Activated T-cell treated with anti-CD3 and anti-CD28 coated beads, Interleukin-2, amount 50 U/mL, for 48 hours (primary cell): ENCODE measurements at regions not wholly inside any gene's neighbourhood (a gene's known extent, or its start where the extent isn't known, plus 50 kb on each side); places are given as distances from the start of the nearest gene placed in this dataset.
"Not testable (repeated sequence)": the region's sequence is repeated elsewhere in the genome, so short reads cannot be mapped to it uniquely, and the experiment has no call there.

ENCODE experiments used
- DNase-seq, 2 experiments: peaks; one replicate each; pipeline ENCODE4 v3.0.0-alpha.2; 2020

GRCh38 chrX:112577146-112577545 is 102.6 kb downstream of the LHFPL1 start:
- DNase-seq = no peak

GRCh38 chrX:112571388-112571787 is 108.3 kb downstream of the LHFPL1 start:
- no peak for DNase-seq

- DNase-seq = no peak
Observed at GRCh38 chrX:112555831-112556230, 123.9 kb downstream of the LHFPL1 start.

- DNase-seq = no peak
Observed at GRCh38 chrX:112545051-112545450, 134.7 kb downstream of the LHFPL1 start.

GRCh38 chrX:112536544-112536943 is 143.2 kb downstream of the LHFPL1 start:
- DNase-seq = no peak

GRCh38 chrX:112527903-112528302 is 151.8 kb downstream of the LHFPL1 start:
- no peak for DNase-seq

GRCh38 chrX:112521676-112522075 is 158.1 kb downstream of the LHFPL1 start:
- no peak for DNase-seq

- DNase-seq = no peak
Observed at GRCh38 chrX:112520124-112520523, 159.6 kb downstream of the LHFPL1 start.

- no peak for DNase-seq
Observed at GRCh38 chrX:112513154-112513553, 166.6 kb downstream of the LHFPL1 start.

GRCh38 chrX:112512509-112512908 is 167.2 kb downstream of the LHFPL1 start:
- DNase-seq = no peak

GRCh38 chrX:112510629-112511028 is 169.1 kb downstream of the LHFPL1 start:
- no peak for DNase-seq

- no peak for DNase-seq
Observed at GRCh38 chrX:112477653-112478052, 202.1 kb downstream of the LHFPL1 start.

GRCh38 chrX:112473654-112474053 is 206.1 kb downstream of the LHFPL1 start:
- DNase-seq = no peak

GRCh38 chrX:112470551-112470950 is 209.2 kb downstream of the LHFPL1 start:
- DNase-seq = no peak

GRCh38 chrX:112461949-112462450 is 217.7 kb downstream of the LHFPL1 start:
- not testable (repeated sequence) for DNase-seq

GRCh38 chrX:112457788-112458187 is 221.9 kb downstream of the LHFPL1 start:
- no peak for DNase-seq

- no peak for DNase-seq
Observed at GRCh38 chrX:112450810-112451209, 228.9 kb downstream of the LHFPL1 start.

- DNase-seq = no peak
Observed at GRCh38 chrX:112440277-112440676, 239.5 kb downstream of the LHFPL1 start.

GRCh38 chrX:112424166-112424565 is 255.6 kb downstream of the LHFPL1 start:
- DNase-seq = no peak

GRCh38 chrX:112391313-112391712 is 288.4 kb downstream of the LHFPL1 start:
- DNase-seq = no peak

- not testable (repeated sequence) for DNase-seq
Observed at GRCh38 chrX:112381649-112382298, 298.0 kb downstream of the LHFPL1 start.

GRCh38 chrX:112380541-112381278 is 298.1 kb upstream of the TRPC5 start:
- no peak for DNase-seq

- no peak for DNase-seq
Observed at GRCh38 chrX:112377481-112377880, 294.9 kb upstream of the TRPC5 start.

- no peak for DNase-seq
Observed at GRCh38 chrX:112368371-112368770, 285.8 kb upstream of the TRPC5 start.
